DMS153 treated with DMSO at 0.1 percent for 48 hours (cell line): ENCODE measurements at regions not wholly inside any gene's neighbourhood (a gene's known extent, or its start where the extent isn't known, plus 50 kb on each side); places are given as distances from the start of the nearest gene placed in this dataset.

Source experiments
- DNase-seq: peaks from one replicate; lab custom pipeline; 2025; ENCODE audit not compliant: unreplicated experiment; lab: John Stamatoyannopoulos, UW

GRCh38 chr4:89373394-89373793, 65.8 kb upstream of the GPRIN3 start:
- DNase-seq: no peak

DNA sequence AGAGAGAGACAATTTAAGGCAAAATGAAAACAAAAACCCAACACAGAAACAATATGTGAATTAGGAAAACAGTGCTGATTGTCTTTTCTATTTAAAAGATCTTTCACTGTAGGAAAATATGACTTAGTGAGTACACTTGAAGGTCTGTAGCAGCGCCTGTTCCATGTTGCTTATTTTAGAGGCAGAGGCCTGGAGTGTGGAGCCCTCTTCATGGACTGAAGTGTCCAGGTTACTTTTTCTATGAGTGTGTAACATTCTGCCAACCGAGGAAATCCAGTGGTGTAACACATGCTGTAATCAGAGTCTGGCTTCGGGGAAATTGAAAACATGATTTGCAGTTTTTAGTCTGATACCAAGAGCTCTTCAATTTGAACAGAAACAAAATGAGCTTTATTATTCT, 64.0 kb upstream of the GPRIN3 start:
- DNase-seq: no peak

DNA sequence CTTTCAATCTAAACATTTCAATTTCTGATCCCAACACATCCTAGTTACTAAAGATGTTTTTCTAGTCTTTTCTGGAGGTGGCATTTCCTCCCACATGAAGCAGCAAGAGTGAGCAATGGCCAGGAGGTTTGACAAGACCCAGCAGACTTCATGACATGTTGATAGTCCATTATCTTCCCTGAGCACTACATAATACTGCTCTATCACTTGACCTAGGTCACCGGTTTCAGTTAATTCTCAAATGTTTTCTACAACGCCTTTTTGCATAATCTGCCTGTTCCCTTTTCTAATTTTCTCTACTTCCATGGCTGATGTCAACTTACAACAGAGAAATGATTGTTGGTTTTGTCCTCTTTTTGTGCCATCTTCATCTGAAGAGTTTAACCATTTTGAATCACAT, 62.0 kb upstream of the GPRIN3 start:
- no peak for DNase-seq

GRCh38 chr4:89368861-89369260, 61.3 kb upstream of the GPRIN3 start:
- no peak for DNase-seq

DNA sequence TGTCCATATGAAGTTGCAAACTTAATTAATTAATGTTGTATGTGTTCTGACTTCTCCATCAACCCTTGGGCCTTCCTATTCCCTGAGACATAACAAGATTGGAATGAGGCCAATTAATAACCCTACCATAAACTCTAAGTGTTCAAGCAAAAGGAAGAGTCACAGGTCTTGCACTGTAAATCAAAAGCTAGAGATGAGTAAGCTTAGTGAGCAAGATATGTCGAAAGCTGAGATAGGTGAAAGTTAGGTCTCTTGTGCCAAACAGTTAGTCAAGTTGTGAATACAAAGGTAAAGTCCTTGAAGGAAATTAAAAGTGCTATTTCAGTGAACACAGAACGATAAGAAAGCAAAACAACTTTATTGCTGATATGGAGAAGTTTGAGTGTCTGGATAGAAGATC, 58.2 kb upstream of the GPRIN3 start:
- DNase-seq: no peak

DNA sequence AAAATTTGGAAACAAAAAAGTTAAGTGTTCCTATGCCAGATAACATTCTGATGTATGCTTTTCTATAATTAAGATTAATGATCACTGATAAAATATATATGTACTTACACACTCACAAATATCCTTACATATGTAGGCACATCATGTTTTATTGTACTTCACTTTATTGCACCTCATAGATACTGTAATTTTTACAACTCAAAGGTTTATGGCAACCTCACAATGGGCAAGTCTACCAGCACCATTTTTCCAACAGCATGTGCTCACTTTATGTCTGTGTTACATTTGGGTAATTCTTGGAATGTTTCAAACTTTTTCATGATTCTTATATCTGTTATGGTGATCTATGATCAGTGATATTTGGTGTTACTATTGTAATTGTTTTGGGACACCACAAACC, 57.8 kb upstream of the GPRIN3 start:
- DNase-seq: no peak

DNA sequence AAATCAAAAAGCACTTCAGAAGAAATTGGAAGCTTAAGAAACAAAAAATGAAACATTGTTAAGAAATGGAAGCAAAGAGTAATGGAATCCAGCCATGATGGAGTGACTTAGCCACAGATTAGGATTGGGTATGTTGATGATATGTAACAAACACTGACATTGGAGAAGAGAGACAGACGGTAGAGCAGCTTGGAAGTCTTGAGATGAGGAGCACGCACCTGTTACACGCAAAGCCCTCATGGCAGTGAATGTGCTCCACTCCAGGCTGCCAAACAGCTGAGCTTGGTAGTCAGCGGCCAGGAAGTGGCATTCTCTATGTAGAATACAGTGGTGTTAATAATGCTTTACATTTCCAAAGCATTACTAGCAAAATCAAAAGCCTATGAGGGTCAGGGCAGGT, 56.9 kb upstream of the GPRIN3 start:
- DNase-seq: no peak

GRCh38 chr4:89363786-89364185, 56.2 kb upstream of the GPRIN3 start:
- no peak for DNase-seq

GRCh38 chr4:89358935-89359638, 51.5 kb upstream of the GPRIN3 start:
- DNase-seq: no peak

DNA sequence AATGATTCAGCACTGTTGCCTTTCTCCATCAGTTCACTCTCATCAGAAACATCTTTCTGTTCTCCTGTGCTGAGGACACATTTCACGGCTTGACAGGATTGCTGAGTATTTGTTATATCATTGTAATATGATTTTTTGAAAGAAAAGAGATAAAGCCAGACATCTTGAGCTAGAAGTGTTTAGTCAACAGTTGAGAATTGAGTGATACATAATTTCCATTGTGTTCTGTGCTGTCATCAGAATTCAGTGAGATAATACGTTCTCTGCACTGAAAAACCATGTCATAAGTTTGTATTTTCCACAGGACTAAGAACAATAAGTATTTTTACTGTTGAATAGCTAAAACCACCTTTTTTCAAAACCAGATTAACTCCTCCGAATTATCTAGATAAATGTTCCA, 50.2 kb upstream of the GPRIN3 start:
- no peak for DNase-seq
